ENCODE measurements at regions not wholly inside any gene's neighbourhood (a gene's known extent, or its start where the extent isn't known, plus 50 kb on each side); places are given as distances from the start of the nearest gene placed in this dataset.

- Histone ChIP-seq H3K9ac (ENCODE audit: low read length in 5 of 5) (no peak overlapping the region), H3K9me3 (ENCODE audit: control insufficient read depth in 5 of 5, low read length in 5 of 5) (no peaks in the 10 kb centered on the region), H3K4me3 (ENCODE audit: low read depth in 1 of 5, low read length in 5 of 5) (no peak overlapping the region), H3K27ac (ENCODE audit: low read depth, low read length) (no peak overlapping the region), H3K4me1 (ENCODE audit: control insufficient read depth in 5 of 5, insufficient read depth in 5 of 5, low read length in 5 of 5) (peaks cover 0 to 4% (median 3%) of the 10 kb centered on the region in 5 donors), H3K27me3 (ENCODE audit: control insufficient read depth in 5 of 5, insufficient read depth in 4 of 5, low read length in 5 of 5) (no peaks in the 10 kb centered on the region), H3K36me3 (ENCODE audit: control insufficient read depth in 5 of 5, insufficient read depth in 5 of 5, low read length in 5 of 5) (no peaks in the 10 kb centered on the region)
These were observed 340.7 kb downstream of the DHX15 start for GRCh38 chr4:24243641-24244040.

- Histone ChIP-seq H3K36me3 (ENCODE audit: control insufficient read depth in 5 of 5, insufficient read depth in 5 of 5, low read length in 5 of 5) (no peaks in the 10 kb centered on the region), H3K27ac (ENCODE audit: low read depth, low read length) (no peak overlapping the region), H3K27me3 (ENCODE audit: control insufficient read depth in 5 of 5, insufficient read depth in 4 of 5, low read length in 5 of 5) (no peaks in the 10 kb centered on the region), H3K9ac (ENCODE audit: low read length in 5 of 5) (no peak overlapping the region), H3K4me1 (ENCODE audit: control insufficient read depth in 5 of 5, insufficient read depth in 5 of 5, low read length in 5 of 5) (no peaks in the 10 kb centered on the region), H3K9me3 (ENCODE audit: control insufficient read depth in 5 of 5, low read length in 5 of 5) (no peaks in the 10 kb centered on the region), H3K4me3 (ENCODE audit: low read depth in 1 of 5, low read length in 5 of 5) (no peak overlapping the region)
These were observed 342.8 kb downstream of the DHX15 start for GRCh38 chr4:24241511-24241910.

- no peaks in the 10 kb centered on the region for H3K36me3 ChIP-seq (ENCODE audit: control insufficient read depth in 5 of 5, insufficient read depth in 5 of 5, low read length in 5 of 5)
- H3K27me3 ChIP-seq (ENCODE audit: control insufficient read depth in 5 of 5, insufficient read depth in 4 of 5, low read length in 5 of 5): no peaks in the 10 kb centered on the region
- H3K9me3 ChIP-seq (ENCODE audit: control insufficient read depth in 5 of 5, low read length in 5 of 5): no peaks in the 10 kb centered on the region
- no peak overlapping the region for H3K4me3 ChIP-seq (ENCODE audit: low read depth in 1 of 5, low read length in 5 of 5)
- no peaks in the 10 kb centered on the region for H3K4me1 ChIP-seq (ENCODE audit: control insufficient read depth in 5 of 5, insufficient read depth in 5 of 5, low read length in 5 of 5)
- no peak overlapping the region for H3K9ac ChIP-seq (ENCODE audit: low read length in 5 of 5)
- no peak overlapping the region for H3K27ac ChIP-seq (ENCODE audit: low read depth, low read length)
These were observed 343.7 kb downstream of the DHX15 start for GRCh38 chr4:24240655-24241054.

DNA sequence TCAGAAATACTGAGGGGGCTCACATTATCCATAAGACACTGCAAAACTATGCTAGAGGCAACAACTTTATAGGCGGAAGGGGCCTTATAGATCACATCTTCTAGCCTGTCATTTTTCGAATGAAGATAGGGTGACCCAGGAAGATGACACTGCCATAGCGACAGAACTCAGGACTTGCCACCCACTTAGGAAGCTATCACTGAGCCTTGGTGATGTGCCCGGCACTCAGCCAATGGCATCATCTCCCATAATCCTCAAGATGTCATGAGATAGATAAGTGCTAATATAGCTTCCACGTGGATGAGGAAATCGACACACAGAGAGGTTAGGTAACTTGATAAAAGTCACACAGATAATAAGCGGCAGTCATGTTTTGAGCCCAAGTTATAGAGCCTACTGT, 346.6 kb downstream of the DHX15 start:
- no peak overlapping the region for H3K9ac ChIP-seq (ENCODE audit: low read length in 5 of 5)
- H3K4me3 ChIP-seq (ENCODE audit: low read depth in 1 of 5, low read length in 5 of 5): no peak overlapping the region

GRCh38 chr4:24236532-24236931, 346.7 kb upstream of the PPARGC1A start:
- Histone ChIP-seq H3K27me3 (ENCODE audit: control insufficient read depth in 5 of 5, insufficient read depth in 4 of 5, low read length in 5 of 5) (no peaks in the 10 kb centered on the region), H3K9ac (ENCODE audit: low read length in 5 of 5) (no peak overlapping the region), H3K27ac (ENCODE audit: low read depth, low read length) (no peak overlapping the region), H3K36me3 (ENCODE audit: control insufficient read depth in 5 of 5, insufficient read depth in 5 of 5, low read length in 5 of 5) (no peaks in the 10 kb centered on the region), H3K4me1 (ENCODE audit: control insufficient read depth in 5 of 5, insufficient read depth in 5 of 5, low read length in 5 of 5) (no peaks in the 10 kb centered on the region), H3K9me3 (ENCODE audit: control insufficient read depth in 5 of 5, low read length in 5 of 5) (no peaks in the 10 kb centered on the region), H3K4me3 (ENCODE audit: low read depth in 1 of 5, low read length in 5 of 5) (no peak overlapping the region)

More for the DNA sequence above, 346.6 kb downstream of the DHX15 start:
- H3K27ac ChIP-seq (ENCODE audit: low read depth, low read length): no peak overlapping the region
- no peaks in the 10 kb centered on the region for H3K27me3 ChIP-seq (ENCODE audit: control insufficient read depth in 5 of 5, insufficient read depth in 4 of 5, low read length in 5 of 5)
- no peaks in the 10 kb centered on the region for H3K4me1 ChIP-seq (ENCODE audit: control insufficient read depth in 5 of 5, insufficient read depth in 5 of 5, low read length in 5 of 5)
- no peaks in the 10 kb centered on the region for H3K36me3 ChIP-seq (ENCODE audit: control insufficient read depth in 5 of 5, insufficient read depth in 5 of 5, low read length in 5 of 5)
- no peaks in the 10 kb centered on the region for H3K9me3 ChIP-seq (ENCODE audit: control insufficient read depth in 5 of 5, low read length in 5 of 5)

DNA sequence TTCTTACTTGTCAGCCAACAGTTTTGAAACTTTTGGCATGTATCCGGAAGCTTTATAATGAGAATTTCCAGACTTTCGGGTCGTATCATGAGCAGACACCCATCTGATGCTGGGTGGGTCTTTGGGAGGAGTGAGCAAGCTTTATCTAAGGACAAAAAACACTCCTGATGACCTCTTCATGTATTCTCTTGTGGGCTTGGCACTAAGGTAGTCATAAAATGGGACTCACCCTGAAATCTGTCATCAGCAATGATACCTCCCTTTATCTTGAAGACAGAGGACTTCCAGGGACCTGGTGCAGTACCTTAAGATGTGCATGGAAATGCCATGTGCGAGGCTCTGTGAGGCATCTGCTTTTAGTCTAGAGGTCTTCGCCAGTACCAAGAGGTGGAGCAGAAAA, 346.3 kb upstream of the PPARGC1A start:
- no peak overlapping the region for H3K9ac ChIP-seq (ENCODE audit: low read length in 5 of 5)
- no peak overlapping the region for H3K27ac ChIP-seq (ENCODE audit: low read depth, low read length)
- no peaks in the 10 kb centered on the region for H3K9me3 ChIP-seq (ENCODE audit: control insufficient read depth in 5 of 5, low read length in 5 of 5)
- H3K4me1 ChIP-seq (ENCODE audit: control insufficient read depth in 5 of 5, insufficient read depth in 5 of 5, low read length in 5 of 5): no peaks in the 10 kb centered on the region
- H3K4me3 ChIP-seq (ENCODE audit: low read depth in 1 of 5, low read length in 5 of 5): no peak overlapping the region
- no peaks in the 10 kb centered on the region for H3K36me3 ChIP-seq (ENCODE audit: control insufficient read depth in 5 of 5, insufficient read depth in 5 of 5, low read length in 5 of 5)
- no peaks in the 10 kb centered on the region for H3K27me3 ChIP-seq (ENCODE audit: control insufficient read depth in 5 of 5, insufficient read depth in 4 of 5, low read length in 5 of 5)

DNA sequence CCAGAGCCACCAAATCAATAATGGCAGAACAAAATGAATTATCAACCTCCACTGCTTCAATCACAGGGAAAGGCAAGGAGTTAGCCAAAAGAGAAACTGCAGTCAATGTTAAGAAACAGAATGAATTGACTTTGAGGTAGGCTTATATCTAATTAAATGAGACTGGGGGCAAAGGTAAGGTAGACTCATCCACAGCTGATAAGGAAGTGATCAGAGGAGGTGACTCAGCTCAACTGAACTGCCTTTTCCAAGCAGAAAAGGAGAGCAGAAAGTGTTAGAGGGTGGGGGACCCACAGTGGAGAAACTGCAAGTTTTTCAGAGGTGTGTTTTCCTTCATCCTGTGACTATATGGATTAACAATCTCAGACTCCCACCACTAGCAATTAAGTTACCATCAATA, 345.8 kb upstream of the PPARGC1A start:
- H3K4me3 ChIP-seq (ENCODE audit: low read depth in 1 of 5, low read length in 5 of 5): no peak overlapping the region
- H3K27ac ChIP-seq (ENCODE audit: low read depth, low read length): no peak overlapping the region
- no peaks in the 10 kb centered on the region for H3K27me3 ChIP-seq (ENCODE audit: control insufficient read depth in 5 of 5, insufficient read depth in 4 of 5, low read length in 5 of 5)

GRCh38 chr4:24234288-24234848, 344.5 kb upstream of the PPARGC1A start:
- Histone ChIP-seq H3K36me3 (ENCODE audit: control insufficient read depth in 5 of 5, insufficient read depth in 5 of 5, low read length in 5 of 5) (no peaks in the 10 kb centered on the region), H3K27ac (ENCODE audit: low read depth, low read length) (no peak overlapping the region), H3K9me3 (ENCODE audit: control insufficient read depth in 5 of 5, low read length in 5 of 5) (no peaks in the 10 kb centered on the region), H3K27me3 (ENCODE audit: control insufficient read depth in 5 of 5, insufficient read depth in 4 of 5, low read length in 5 of 5) (no peaks in the 10 kb centered on the region), H3K4me3 (ENCODE audit: low read depth in 1 of 5, low read length in 5 of 5) (no peak overlapping the region), H3K4me1 (ENCODE audit: control insufficient read depth in 5 of 5, insufficient read depth in 5 of 5, low read length in 5 of 5) (peaks cover 0 to 3% (median 0%) of the 10 kb centered on the region in 5 donors), H3K9ac (ENCODE audit: low read length in 5 of 5) (no peak overlapping the region)

More for the DNA sequence above, 345.8 kb upstream of the PPARGC1A start:
- H3K4me1 ChIP-seq (ENCODE audit: control insufficient read depth in 5 of 5, insufficient read depth in 5 of 5, low read length in 5 of 5): no peaks in the 10 kb centered on the region
- H3K9me3 ChIP-seq (ENCODE audit: control insufficient read depth in 5 of 5, low read length in 5 of 5): no peaks in the 10 kb centered on the region
- no peak overlapping the region for H3K9ac ChIP-seq (ENCODE audit: low read length in 5 of 5)
- no peaks in the 10 kb centered on the region for H3K36me3 ChIP-seq (ENCODE audit: control insufficient read depth in 5 of 5, insufficient read depth in 5 of 5, low read length in 5 of 5)

- peaks cover 0 to 11% (median 3%) of the 10 kb centered on the region in 5 donors for H3K4me1 ChIP-seq (ENCODE audit: control insufficient read depth in 5 of 5, insufficient read depth in 5 of 5, low read length in 5 of 5)
- no peaks in the 10 kb centered on the region for H3K9me3 ChIP-seq (ENCODE audit: control insufficient read depth in 5 of 5, low read length in 5 of 5)
- H3K27ac ChIP-seq (ENCODE audit: low read depth, low read length): no peak overlapping the region
- no peak overlapping the region for H3K9ac ChIP-seq (ENCODE audit: low read length in 5 of 5)
- no peaks in the 10 kb centered on the region for H3K27me3 ChIP-seq (ENCODE audit: control insufficient read depth in 5 of 5, insufficient read depth in 4 of 5, low read length in 5 of 5)
- H3K36me3 ChIP-seq (ENCODE audit: control insufficient read depth in 5 of 5, insufficient read depth in 5 of 5, low read length in 5 of 5): no peaks in the 10 kb centered on the region
- no peak overlapping the region for H3K4me3 ChIP-seq (ENCODE audit: low read depth in 1 of 5, low read length in 5 of 5)
These were observed 341.1 kb upstream of the PPARGC1A start for GRCh38 chr4:24230955-24231354.

DNA sequence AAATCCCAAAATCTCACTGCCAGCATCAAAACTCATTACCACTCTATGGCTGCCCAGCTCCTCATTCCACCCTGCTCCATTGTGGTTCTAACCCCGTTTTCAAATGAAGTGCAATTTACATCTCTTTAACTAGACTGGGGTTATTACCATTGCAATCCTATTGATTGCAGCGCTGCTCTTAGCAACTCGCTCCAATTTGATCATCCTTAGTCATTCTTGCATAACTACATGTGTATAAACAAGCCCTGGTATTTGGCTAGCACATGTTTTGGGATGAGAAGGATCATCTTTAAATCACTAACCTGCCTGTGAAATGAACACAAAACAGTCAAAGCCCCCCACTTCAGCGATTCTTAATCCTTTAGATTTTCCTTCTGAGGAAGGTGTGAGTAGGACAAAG, 340.1 kb upstream of the PPARGC1A start:
- no peak overlapping the region for H3K9ac ChIP-seq (ENCODE audit: low read length in 5 of 5)
- H3K4me3 ChIP-seq (ENCODE audit: low read depth in 1 of 5, low read length in 5 of 5): no peak overlapping the region
- no peaks in the 10 kb centered on the region for H3K27me3 ChIP-seq (ENCODE audit: control insufficient read depth in 5 of 5, insufficient read depth in 4 of 5, low read length in 5 of 5)
- no peaks in the 10 kb centered on the region for H3K9me3 ChIP-seq (ENCODE audit: control insufficient read depth in 5 of 5, low read length in 5 of 5)
- H3K36me3 ChIP-seq (ENCODE audit: control insufficient read depth in 5 of 5, insufficient read depth in 5 of 5, low read length in 5 of 5): no peaks in the 10 kb centered on the region
- H3K4me1 ChIP-seq (ENCODE audit: control insufficient read depth in 5 of 5, insufficient read depth in 5 of 5, low read length in 5 of 5): peaks cover 0 to 14% (median 3%) of the 10 kb centered on the region in 5 donors
- H3K27ac ChIP-seq (ENCODE audit: low read depth, low read length): no peak overlapping the region

DNA sequence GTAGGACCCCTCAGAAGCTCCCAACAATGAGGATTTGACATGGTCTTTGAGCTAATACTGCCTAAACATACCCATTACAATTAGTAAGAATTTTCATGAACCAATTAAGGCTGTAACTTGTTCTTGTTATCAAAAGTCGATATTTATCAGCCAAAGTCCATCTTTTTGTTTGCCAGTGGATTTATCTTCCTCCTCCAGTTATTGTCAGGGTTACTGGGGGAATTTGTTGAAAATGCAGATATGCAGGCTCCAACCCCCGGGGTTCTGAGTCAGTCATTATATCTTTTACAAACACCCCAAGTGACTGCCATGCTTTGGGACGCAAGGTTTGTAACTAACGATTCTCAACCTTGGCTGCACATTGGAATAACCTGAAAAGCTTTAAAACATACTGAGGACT, 338.8 kb upstream of the PPARGC1A start:
- Histone ChIP-seq H3K9me3 (ENCODE audit: control insufficient read depth in 5 of 5, low read length in 5 of 5) (no peaks in the 10 kb centered on the region), H3K4me3 (ENCODE audit: low read depth in 1 of 5, low read length in 5 of 5) (no peak overlapping the region), H3K27me3 (ENCODE audit: control insufficient read depth in 5 of 5, insufficient read depth in 4 of 5, low read length in 5 of 5) (no peaks in the 10 kb centered on the region), H3K27ac (ENCODE audit: low read depth, low read length) (no peak overlapping the region), H3K9ac (ENCODE audit: low read length in 5 of 5) (no peak overlapping the region), H3K36me3 (ENCODE audit: control insufficient read depth in 5 of 5, insufficient read depth in 5 of 5, low read length in 5 of 5) (no peaks in the 10 kb centered on the region), H3K4me1 (ENCODE audit: control insufficient read depth in 5 of 5, insufficient read depth in 5 of 5, low read length in 5 of 5) (peaks cover 0 to 14% (median 3%) of the 10 kb centered on the region in 5 donors)
